ENCODE measurements at regions not wholly inside any gene's neighbourhood (a gene's known extent, or its start where the extent isn't known, plus 50 kb on each side); places are given as distances from the start of the nearest gene placed in this dataset.
"Not testable (repeated sequence)": the region's sequence is repeated elsewhere in the genome, so short reads cannot be mapped to it uniquely, and the experiment has no call there.

GRCh38 chr3:20543535-20544226, 357.7 kb upstream of the SGO1 start:
- Mint-ChIP-seq H3K36me3 (peaks cover 3% of the 10 kb centered on the region), H3K27me3 (no peaks in the 10 kb centered on the region), H3K9me3 (ENCODE audit: low read depth) (peaks cover 8% of the 10 kb centered on the region), H3K4me3 (no peak overlapping the region), H3K4me1 (ENCODE audit: low read depth) (no peaks in the 10 kb centered on the region), H3K27ac (no peak overlapping the region)

GRCh38 chr3:20540066-20540465, 354.1 kb upstream of the SGO1 start:
- H3K27ac Mint-ChIP-seq: no peak overlapping the region

GRCh38 chr3:20539666-20540065, 353.7 kb upstream of the SGO1 start:
- no peaks in the 10 kb centered on the region for H3K9me3 Mint-ChIP-seq (ENCODE audit: low read depth)
- H3K27me3 Mint-ChIP-seq: no peaks in the 10 kb centered on the region
- H3K27ac Mint-ChIP-seq: no peak overlapping the region

More at GRCh38 chr3:20540066-20540465, 354.1 kb upstream of the SGO1 start:
- Mint-ChIP-seq H3K4me1 (ENCODE audit: low read depth) (no peaks in the 10 kb centered on the region), H3K9me3 (ENCODE audit: low read depth) (no peaks in the 10 kb centered on the region), H3K27me3 (no peaks in the 10 kb centered on the region), H3K36me3 (no peaks in the 10 kb centered on the region), H3K4me3 (no peak overlapping the region)

GRCh38 chr3:20537234-20537633, 351.2 kb upstream of the SGO1 start:
- no peaks in the 10 kb centered on the region for H3K27me3 Mint-ChIP-seq
- H3K4me1 Mint-ChIP-seq (ENCODE audit: low read depth): no peaks in the 10 kb centered on the region
- H3K36me3 Mint-ChIP-seq: no peaks in the 10 kb centered on the region
- H3K4me3 Mint-ChIP-seq: no peak overlapping the region
- no peak overlapping the region for H3K27ac Mint-ChIP-seq
- no peaks in the 10 kb centered on the region for H3K9me3 Mint-ChIP-seq (ENCODE audit: low read depth)

More at GRCh38 chr3:20539666-20540065, 353.7 kb upstream of the SGO1 start:
- Mint-ChIP-seq H3K4me3 (no peak overlapping the region), H3K36me3 (no peaks in the 10 kb centered on the region), H3K4me1 (ENCODE audit: low read depth) (no peaks in the 10 kb centered on the region)

- Mint-ChIP-seq H3K9me3 (ENCODE audit: low read depth) (no peaks in the 10 kb centered on the region), H3K27me3 (no peaks in the 10 kb centered on the region), H3K27ac (no peak overlapping the region), H3K36me3 (peaks cover 4% of the 10 kb centered on the region), H3K4me1 (ENCODE audit: low read depth) (no peaks in the 10 kb centered on the region), H3K4me3 (no peak overlapping the region)
Observed at GRCh38 chr3:20529911-20530310, 343.9 kb upstream of the SGO1 start.

- Mint-ChIP-seq H3K9me3 (ENCODE audit: low read depth) (no peaks in the 10 kb centered on the region), H3K27me3 (no peaks in the 10 kb centered on the region), H3K36me3 (peaks cover 4% of the 10 kb centered on the region), H3K4me3 (no peak overlapping the region), H3K27ac (no peak overlapping the region), H3K4me1 (ENCODE audit: low read depth) (no peaks in the 10 kb centered on the region)
Observed at GRCh38 chr3:20528180-20528770, 342.3 kb upstream of the SGO1 start.

GRCh38 chr3:20527368-20527767, 341.4 kb upstream of the SGO1 start:
- no peak overlapping the region for H3K27ac Mint-ChIP-seq
- no peaks in the 10 kb centered on the region for H3K9me3 Mint-ChIP-seq (ENCODE audit: low read depth)
- H3K4me1 Mint-ChIP-seq (ENCODE audit: low read depth): no peaks in the 10 kb centered on the region
- no peaks in the 10 kb centered on the region for H3K27me3 Mint-ChIP-seq
- peaks cover 4% of the 10 kb centered on the region for H3K36me3 Mint-ChIP-seq
- H3K4me3 Mint-ChIP-seq: no peak overlapping the region

GRCh38 chr3:20524328-20524727, 338.3 kb upstream of the SGO1 start:
- H3K9me3 Mint-ChIP-seq (ENCODE audit: low read depth): no peaks in the 10 kb centered on the region
- H3K4me3 Mint-ChIP-seq: no peak overlapping the region
- no peaks in the 10 kb centered on the region for H3K27me3 Mint-ChIP-seq
- H3K36me3 Mint-ChIP-seq: peaks cover 7% of the 10 kb centered on the region
- no peak overlapping the region for H3K27ac Mint-ChIP-seq
- H3K4me1 Mint-ChIP-seq (ENCODE audit: low read depth): no peaks in the 10 kb centered on the region

- no peaks in the 10 kb centered on the region for H3K9me3 Mint-ChIP-seq (ENCODE audit: low read depth)
- H3K27ac Mint-ChIP-seq: no peak overlapping the region
Observed at GRCh38 chr3:20523293-20523692, 337.3 kb upstream of the SGO1 start.

GRCh38 chr3:20517316-20517715, 331.3 kb upstream of the SGO1 start:
- not testable (repeated sequence) for H3K9me3 Mint-ChIP-seq (ENCODE audit: low read depth); H3K4me3 Mint-ChIP-seq; H3K27me3 Mint-ChIP-seq; H3K27ac Mint-ChIP-seq; H3K36me3 Mint-ChIP-seq; H3K4me1 Mint-ChIP-seq (ENCODE audit: low read depth)

More at GRCh38 chr3:20523293-20523692, 337.3 kb upstream of the SGO1 start:
- Mint-ChIP-seq H3K4me1 (ENCODE audit: low read depth) (no peaks in the 10 kb centered on the region), H3K27me3 (no peaks in the 10 kb centered on the region), H3K4me3 (no peak overlapping the region), H3K36me3 (peaks cover 6% of the 10 kb centered on the region)

- Mint-ChIP-seq H3K4me3 (no peak overlapping the region), H3K9me3 (ENCODE audit: low read depth) (peaks cover 4% of the 10 kb centered on the region), H3K36me3 (peaks cover 9% of the 10 kb centered on the region), H3K27ac (no peak overlapping the region), H3K27me3 (no peaks in the 10 kb centered on the region), H3K4me1 (ENCODE audit: low read depth) (no peaks in the 10 kb centered on the region)
Observed at GRCh38 chr3:20516311-20516710, 330.3 kb upstream of the SGO1 start.

GRCh38 chr3:20515834-20516233, 329.8 kb upstream of the SGO1 start:
- Mint-ChIP-seq H3K4me1 (ENCODE audit: low read depth) (no peaks in the 10 kb centered on the region), H3K9me3 (ENCODE audit: low read depth) (peaks cover 4% of the 10 kb centered on the region), H3K4me3 (no peak overlapping the region)

GRCh38 chr3:20511863-20512505, 326.0 kb upstream of the SGO1 start:
- no peaks in the 10 kb centered on the region for H3K4me1 Mint-ChIP-seq (ENCODE audit: low read depth)
- peaks cover 5% of the 10 kb centered on the region for H3K36me3 Mint-ChIP-seq
- H3K9me3 Mint-ChIP-seq (ENCODE audit: low read depth): peaks cover 4% of the 10 kb centered on the region
- no peak overlapping the region for H3K27ac Mint-ChIP-seq
- H3K27me3 Mint-ChIP-seq: no peaks in the 10 kb centered on the region
- H3K4me3 Mint-ChIP-seq: no peak overlapping the region

More at GRCh38 chr3:20515834-20516233, 329.8 kb upstream of the SGO1 start:
- peaks cover 9% of the 10 kb centered on the region for H3K36me3 Mint-ChIP-seq
- H3K27ac Mint-ChIP-seq: no peak overlapping the region
- no peaks in the 10 kb centered on the region for H3K27me3 Mint-ChIP-seq

- H3K27ac Mint-ChIP-seq: no peak overlapping the region
- H3K4me3 Mint-ChIP-seq: no peak overlapping the region
- no peaks in the 10 kb centered on the region for H3K4me1 Mint-ChIP-seq (ENCODE audit: low read depth)
- peaks cover 9% of the 10 kb centered on the region for H3K36me3 Mint-ChIP-seq
- H3K9me3 Mint-ChIP-seq (ENCODE audit: low read depth): peaks cover 12% of the 10 kb centered on the region
- no peaks in the 10 kb centered on the region for H3K27me3 Mint-ChIP-seq
Observed at GRCh38 chr3:20510396-20510795, 324.4 kb upstream of the SGO1 start.

- Mint-ChIP-seq H3K4me1 (ENCODE audit: low read depth) (no peaks in the 10 kb centered on the region), H3K36me3 (peaks cover 19% of the 10 kb centered on the region), H3K27me3 (no peaks in the 10 kb centered on the region), H3K4me3 (no peak overlapping the region), H3K27ac (no peak overlapping the region), H3K9me3 (ENCODE audit: low read depth) (peaks cover 29% of the 10 kb centered on the region)
Observed at GRCh38 chr3:20503394-20504082, 317.5 kb upstream of the SGO1 start.
